ENCODE measurements at regions not wholly inside any gene's neighbourhood (a gene's known extent, or its start where the extent isn't known, plus 50 kb on each side); places are given as distances from the start of the nearest gene placed in this dataset.

GRCh38 chr17:17408236-17408794 lies 68.5 kb upstream of the MED9 start:
- no peak overlapping the region for H3K27ac ChIP-seq (ENCODE audit: low read depth, low read length, severe bottlenecking)
- peaks cover 11% of the 10 kb centered on the region for H3K4me1 ChIP-seq (ENCODE audit: control insufficient read depth, insufficient read depth, low read length, poor library complexity, severe bottlenecking)
- H3K4me3 ChIP-seq (ENCODE audit: extremely low read depth, insufficient read depth, low read length, poor library complexity, severe bottlenecking), result no peak overlapping the region
- 86 to 94% methylated on average over 2 of the region's 2 CpGs for WGBS, 2 experiments (ENCODE audit: insufficient coverage in 2 of 2)
- H3K36me3 ChIP-seq (ENCODE audit: control insufficient read depth, insufficient read depth, low read length), result no peaks in the 10 kb centered on the region
- no peaks in the 10 kb centered on the region for H3K9me3 ChIP-seq (ENCODE audit: control insufficient read depth, low read length)

- 90 to 91% methylated on average over 4 of the region's 6 CpGs for WGBS, 2 experiments (ENCODE audit: insufficient coverage in 2 of 2)
- no peak overlapping the region for H3K4me3 ChIP-seq (ENCODE audit: extremely low read depth, insufficient read depth, low read length, poor library complexity, severe bottlenecking)
- H3K27ac ChIP-seq (ENCODE audit: low read depth, low read length, severe bottlenecking), result no peak overlapping the region
- H3K9me3 ChIP-seq (ENCODE audit: control insufficient read depth, low read length), result no peaks in the 10 kb centered on the region
- no peaks in the 10 kb centered on the region for H3K36me3 ChIP-seq (ENCODE audit: control insufficient read depth, insufficient read depth, low read length)
- peaks cover 3% of the 10 kb centered on the region for H3K4me1 ChIP-seq (ENCODE audit: control insufficient read depth, insufficient read depth, low read length, poor library complexity, severe bottlenecking)
Measured at GRCh38 chr17:17410357-17410756, 66.4 kb upstream of the MED9 start.

GRCh38 chr17:17411692-17412091 lies 65.1 kb upstream of the MED9 start:
- H3K4me1 ChIP-seq (ENCODE audit: control insufficient read depth, insufficient read depth, low read length, poor library complexity, severe bottlenecking), result peaks cover 10% of the 10 kb centered on the region
- H3K9me3 ChIP-seq (ENCODE audit: control insufficient read depth, low read length), result no peaks in the 10 kb centered on the region
- H3K36me3 ChIP-seq (ENCODE audit: control insufficient read depth, insufficient read depth, low read length), result no peaks in the 10 kb centered on the region
- no peak overlapping the region for H3K4me3 ChIP-seq (ENCODE audit: extremely low read depth, insufficient read depth, low read length, poor library complexity, severe bottlenecking)
- no peak overlapping the region for H3K27ac ChIP-seq (ENCODE audit: low read depth, low read length, severe bottlenecking)

- Histone ChIP-seq H3K4me3 (ENCODE audit: extremely low read depth, insufficient read depth, low read length, poor library complexity, severe bottlenecking) (no peak overlapping the region), H3K4me1 (ENCODE audit: control insufficient read depth, insufficient read depth, low read length, poor library complexity, severe bottlenecking) (peaks cover 15% of the 10 kb centered on the region), H3K9me3 (ENCODE audit: control insufficient read depth, low read length) (no peaks in the 10 kb centered on the region), H3K36me3 (ENCODE audit: control insufficient read depth, insufficient read depth, low read length) (no peaks in the 10 kb centered on the region), H3K27ac (ENCODE audit: low read depth, low read length, severe bottlenecking) (peak overlapping the region; percentile 30)
- 70 to 76% methylated on average over 3 to 4 of the region's 4 CpGs for WGBS, 2 experiments (ENCODE audit: insufficient coverage in 2 of 2)
Measured at GRCh38 chr17:17412326-17412725, 64.5 kb upstream of the MED9 start.

- Histone ChIP-seq H3K27ac (ENCODE audit: low read depth, low read length, severe bottlenecking) (no peak overlapping the region), H3K9me3 (ENCODE audit: control insufficient read depth, low read length) (no peaks in the 10 kb centered on the region), H3K36me3 (ENCODE audit: control insufficient read depth, insufficient read depth, low read length) (no peaks in the 10 kb centered on the region), H3K4me1 (ENCODE audit: control insufficient read depth, insufficient read depth, low read length, poor library complexity, severe bottlenecking) (peaks cover 15% of the 10 kb centered on the region), H3K4me3 (ENCODE audit: extremely low read depth, insufficient read depth, low read length, poor library complexity, severe bottlenecking) (no peak overlapping the region)
- WGBS, 2 experiments (ENCODE audit: insufficient coverage in 2 of 2), result 95 to 96% methylated on average over 4 to 6 of the region's 6 CpGs
Measured at GRCh38 chr17:17413215-17413792, 63.5 kb upstream of the MED9 start.

GRCh38 chr17:17413821-17414220 lies 63.0 kb upstream of the MED9 start:
- WGBS, 2 experiments (ENCODE audit: insufficient coverage in 2 of 2), result 88 to 93% methylated on average over 6 to 7 of the region's 7 CpGs
- Histone ChIP-seq H3K36me3 (ENCODE audit: control insufficient read depth, insufficient read depth, low read length) (no peaks in the 10 kb centered on the region), H3K4me1 (ENCODE audit: control insufficient read depth, insufficient read depth, low read length, poor library complexity, severe bottlenecking) (peaks cover 15% of the 10 kb centered on the region), H3K4me3 (ENCODE audit: extremely low read depth, insufficient read depth, low read length, poor library complexity, severe bottlenecking) (no peak overlapping the region), H3K9me3 (ENCODE audit: control insufficient read depth, low read length) (no peaks in the 10 kb centered on the region), H3K27ac (ENCODE audit: low read depth, low read length, severe bottlenecking) (no peak overlapping the region)

GRCh38 chr17:17414341-17414805 lies 62.4 kb upstream of the MED9 start:
- H3K9me3 ChIP-seq (ENCODE audit: control insufficient read depth, low read length), result no peaks in the 10 kb centered on the region
- no peak overlapping the region for H3K4me3 ChIP-seq (ENCODE audit: extremely low read depth, insufficient read depth, low read length, poor library complexity, severe bottlenecking)
- H3K36me3 ChIP-seq (ENCODE audit: control insufficient read depth, insufficient read depth, low read length), result no peaks in the 10 kb centered on the region
- 86 to 93% methylated on average over 8 to 9 of the region's 13 CpGs for WGBS, 2 experiments (ENCODE audit: insufficient coverage in 2 of 2)
- H3K27ac ChIP-seq (ENCODE audit: low read depth, low read length, severe bottlenecking), result no peak overlapping the region
- H3K4me1 ChIP-seq (ENCODE audit: control insufficient read depth, insufficient read depth, low read length, poor library complexity, severe bottlenecking), result peaks cover 15% of the 10 kb centered on the region

- Histone ChIP-seq H3K27ac (ENCODE audit: low read depth, low read length, severe bottlenecking) (no peak overlapping the region), H3K4me3 (ENCODE audit: extremely low read depth, insufficient read depth, low read length, poor library complexity, severe bottlenecking) (no peak overlapping the region), H3K36me3 (ENCODE audit: control insufficient read depth, insufficient read depth, low read length) (no peaks in the 10 kb centered on the region), H3K4me1 (ENCODE audit: control insufficient read depth, insufficient read depth, low read length, poor library complexity, severe bottlenecking) (peaks cover 15% of the 10 kb centered on the region), H3K9me3 (ENCODE audit: control insufficient read depth, low read length) (peaks cover 4% of the 10 kb centered on the region)
- WGBS, 2 experiments (ENCODE audit: insufficient coverage in 2 of 2), result 100% methylated on average over 1 to 2 of the region's 3 CpGs
Measured at GRCh38 chr17:17415006-17415405, 61.8 kb upstream of the MED9 start.

GRCh38 chr17:17416007-17416399 lies 60.8 kb upstream of the MED9 start:
- peaks cover 15% of the 10 kb centered on the region for H3K4me1 ChIP-seq (ENCODE audit: control insufficient read depth, insufficient read depth, low read length, poor library complexity, severe bottlenecking)
- no peaks in the 10 kb centered on the region for H3K36me3 ChIP-seq (ENCODE audit: control insufficient read depth, insufficient read depth, low read length)
- 56 to 100% methylated on average over 1 of the region's 2 CpGs for WGBS, 2 experiments (ENCODE audit: insufficient coverage in 2 of 2)
- H3K9me3 ChIP-seq (ENCODE audit: control insufficient read depth, low read length), result peaks cover 5% of the 10 kb centered on the region
- peak overlapping the region; percentile 80 for H3K27ac ChIP-seq (ENCODE audit: low read depth, low read length, severe bottlenecking)
- H3K4me3 ChIP-seq (ENCODE audit: extremely low read depth, insufficient read depth, low read length, poor library complexity, severe bottlenecking), result no peak overlapping the region

- WGBS, 2 experiments (ENCODE audit: insufficient coverage in 2 of 2), result 94 to 98% methylated on average over 12 to 16 of the region's 16 CpGs
- Histone ChIP-seq H3K27ac (ENCODE audit: low read depth, low read length, severe bottlenecking) (peak overlapping the region; percentile 80), H3K4me3 (ENCODE audit: extremely low read depth, insufficient read depth, low read length, poor library complexity, severe bottlenecking) (no peak overlapping the region), H3K36me3 (ENCODE audit: control insufficient read depth, insufficient read depth, low read length) (no peaks in the 10 kb centered on the region), H3K4me1 (ENCODE audit: control insufficient read depth, insufficient read depth, low read length, poor library complexity, severe bottlenecking) (peaks cover 15% of the 10 kb centered on the region), H3K9me3 (ENCODE audit: control insufficient read depth, low read length) (peaks cover 5% of the 10 kb centered on the region)
Measured at GRCh38 chr17:17416400-17417360, 60.1 kb upstream of the MED9 start.
